GM18858 (cell line): ENCODE measurements at regions not wholly inside any gene's neighbourhood (a gene's known extent, or its start where the extent isn't known, plus 50 kb on each side); places are given as distances from the start of the nearest gene placed in this dataset.

Source experiments
- ATAC-seq: cut with Tn5 transposase; IDR thresholded peaks from one replicate; pipeline ENCODE4 v1.9.1; 2021; ENCODE audit not compliant: unreplicated experiment

GRCh38 chr9:79788662-79789061 lies 216.9 kb downstream of the TLE4 start:
- no peak for ATAC-seq

DNA sequence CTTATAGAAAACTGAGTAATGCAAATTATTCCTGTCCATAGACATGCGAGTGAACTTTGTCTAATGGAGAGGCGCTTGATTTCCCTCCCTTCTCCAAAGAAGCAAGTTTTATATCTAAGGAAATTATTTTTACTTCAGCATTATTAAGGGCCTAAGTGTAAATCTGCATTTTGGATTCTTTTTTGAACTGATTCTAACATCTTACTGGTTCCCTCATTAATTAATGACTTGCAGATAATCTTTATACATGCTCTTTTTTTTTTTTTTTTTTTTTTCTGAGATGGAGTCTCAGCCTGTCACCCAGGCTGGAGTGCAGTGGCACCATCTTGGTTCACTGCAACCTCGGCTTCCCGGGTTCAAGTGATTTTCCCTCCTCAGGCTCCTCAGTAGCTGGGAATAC lies 209.5 kb downstream of the TLE4 start:
- no peak for ATAC-seq

GRCh38 chr9:79780559-79780958 lies 208.8 kb downstream of the TLE4 start:
- ATAC-seq, result no peak

DNA sequence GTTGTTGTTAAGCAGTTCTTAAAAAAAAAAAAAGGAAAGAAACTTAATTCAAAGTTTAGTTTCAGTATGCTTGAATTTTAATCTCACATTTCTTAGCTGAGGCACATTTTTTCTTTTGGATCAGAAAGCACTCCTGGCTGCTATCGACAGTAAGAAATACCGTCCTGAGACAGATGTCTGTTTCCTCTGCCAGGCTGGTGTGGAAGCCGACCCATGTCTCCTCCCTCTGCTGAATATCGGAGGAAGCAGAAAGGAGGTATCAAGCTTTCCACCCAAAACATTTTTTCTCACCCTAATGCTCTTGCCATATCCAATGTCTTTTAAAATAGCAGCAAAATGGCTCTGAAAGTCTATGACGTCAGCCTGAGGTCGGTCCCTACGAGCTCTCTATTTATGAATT lies 208.1 kb downstream of the TLE4 start:
- ATAC-seq, result no peak

- no peak for ATAC-seq
Observed at GRCh38 chr9:79778581-79778980, 206.8 kb downstream of the TLE4 start.

- no peak for ATAC-seq
Observed at GRCh38 chr9:79776581-79776980, 204.8 kb downstream of the TLE4 start.
